Cardiac fibroblast (primary cell): ENCODE measurements at regions not wholly inside any gene's neighbourhood (a gene's known extent, or its start where the extent isn't known, plus 50 kb on each side); places are given as distances from the start of the nearest gene placed in this dataset.
A peak's percentile ranks its signal among the peaks of the same experiment; 100 is the strongest.

Experiments used
- DNase-seq, 2 donors: peaks; one replicate each; pipeline versions ENCODE4 v3.0.0 to v3.0.0-alpha.2; 2010; ENCODE audit warnings: low read depth in 2 of 2
- H3K4me3 ChIP-seq, 2 donors: replicated peaks in 1 of 2; 1 replicate in 1 of 2; 2 replicates in 1 of 2; pipeline ENCODE4 v1.5.1; 2011; ENCODE audit warnings: low read depth in 2 of 2, low read length in 2 of 2, mild to moderate bottlenecking in 2 of 2, moderate library complexity in 1 of 2
- CTCF ChIP-seq: IDR thresholded peaks from one replicate; pipeline ENCODE4 v1.5.1; 2011; ENCODE audit warnings: low read depth, mild to moderate bottlenecking, low read length, inconsistent platforms

- no peak for DNase-seq
- TF ChIP-seq CTCF: no peak
- H3K4me3 ChIP-seq: no peak overlapping the region
Observed at GRCh38 chr9:80417211-80417773, 845.5 kb downstream of the TLE4 start.

- no peak for TF ChIP-seq CTCF
- peak; percentile 1 to 73 for DNase-seq
- H3K4me3 ChIP-seq: no peak overlapping the region
Observed at GRCh38 chr9:80410106-80410505, 838.3 kb downstream of the TLE4 start.

GRCh38 chr9:80407220-80407619 is 835.5 kb downstream of the TLE4 start:
- no peak for TF ChIP-seq CTCF
- no peak overlapping the region for H3K4me3 ChIP-seq
- no peak for DNase-seq

- no peak for TF ChIP-seq CTCF
- H3K4me3 ChIP-seq: no peak overlapping the region
- no peak for DNase-seq
Observed at GRCh38 chr9:80401243-80401642, 829.5 kb downstream of the TLE4 start.

GRCh38 chr9:80400624-80401230 is 829.0 kb downstream of the TLE4 start:
- DNase-seq: no peak
- TF ChIP-seq CTCF: no peak
- no peak overlapping the region for H3K4me3 ChIP-seq

- no peak overlapping the region for H3K4me3 ChIP-seq
- no peak for DNase-seq
- no peak for TF ChIP-seq CTCF
Observed at GRCh38 chr9:80399606-80400005, 827.8 kb downstream of the TLE4 start.

GRCh38 chr9:80387828-80388227 is 816.1 kb downstream of the TLE4 start:
- DNase-seq: no peak
- no peak overlapping the region for H3K4me3 ChIP-seq
- TF ChIP-seq CTCF: no peak
